Esophagus squamous epithelium (tissue), 5 donors: ENCODE measurements at regions not wholly inside any gene's neighbourhood (a gene's known extent, or its start where the extent isn't known, plus 50 kb on each side); places are given as distances from the start of the nearest gene placed in this dataset.

Experiments
- DNase-seq: peaks from one replicate; lab custom pipeline; 2025; lab: John Stamatoyannopoulos, UW
- H3K27ac ChIP-seq, 4 donors: fragments of 200-600 bp; sonication (generic); one replicate each; pipeline ENCODE4 v1.5.1; 2016 to 2019; ENCODE audit warnings: mild to moderate bottlenecking in 1 of 4
- H3K27me3 ChIP-seq, 4 donors: fragments of 200-600 bp; sonication (generic); 1 replicate in 3 of 4; 2 replicates in 1 of 4; pipeline versions ENCODE4 v1.5.1 to v1.6.0; 2017 to 2021; ENCODE audit warnings: antibody characterized with exemption in 1 of 4
- H3K36me3 ChIP-seq, 3 donors: fragments of 200-600 bp; sonication (generic); one replicate each; pipeline ENCODE4 v1.5.1; 2016 to 2019
- H3K4me1 ChIP-seq, 3 donors: fragments of 200-600 bp; sonication (generic); one replicate each; pipeline ENCODE4 v1.5.1; 2017 to 2019
- H3K4me3 ChIP-seq, 4 donors: fragments of 200-600 bp; sonication (generic); 1 replicate in 3 of 4; 2 replicates in 1 of 4; pipeline ENCODE4 v1.5.1; 2016 to 2019; ENCODE audit warnings: mild to moderate bottlenecking in 2 of 4, moderate library complexity in 1 of 4
- H3K9me3 ChIP-seq, 3 donors: fragments of 200-600 bp; sonication (generic); one replicate each; pipeline ENCODE4 v1.5.1; 2016 to 2019
- POLR2A ChIP-seq, 4 donors: fragments of 450-650 bp; IDR thresholded peaks; one replicate each; pipeline ENCODE4 v1.6.1; 2017; ENCODE audit warnings: antibody characterized with exemption in 4 of 4, mild to moderate bottlenecking in 4 of 4, moderate library complexity in 3 of 4
- WGBS, 2 donors: methylation state at CpG; one replicate each; pipeline ENCODE4 v1.1.5; 2018; 5-methylcytosine and 5-hydroxymethylcytosine counted together
- intact Hi-C: fragments of 100-400 bp; cut with DNase I; formaldehyde crosslinking; loops from one replicate; pipeline ENCODE4 v1.15.0; 2022
- TF ChIP-seq, protein P1 (sequence below), 6 experiments: fragments of 450-650 bp in 4 of 6; fragments of 200-600 bp in 2 of 6; sonication (generic) in 2 of 6; IDR thresholded peaks; one replicate each; pipeline ENCODE4 v1.5.1; 2016 to 2019; ENCODE audit warnings: antibody characterized with exemption in 6 of 6, mild to moderate bottlenecking in 4 of 6, moderate library complexity in 4 of 6
- donor health status: DM: yes; HTN: yes; CAD: no.

DNA sequence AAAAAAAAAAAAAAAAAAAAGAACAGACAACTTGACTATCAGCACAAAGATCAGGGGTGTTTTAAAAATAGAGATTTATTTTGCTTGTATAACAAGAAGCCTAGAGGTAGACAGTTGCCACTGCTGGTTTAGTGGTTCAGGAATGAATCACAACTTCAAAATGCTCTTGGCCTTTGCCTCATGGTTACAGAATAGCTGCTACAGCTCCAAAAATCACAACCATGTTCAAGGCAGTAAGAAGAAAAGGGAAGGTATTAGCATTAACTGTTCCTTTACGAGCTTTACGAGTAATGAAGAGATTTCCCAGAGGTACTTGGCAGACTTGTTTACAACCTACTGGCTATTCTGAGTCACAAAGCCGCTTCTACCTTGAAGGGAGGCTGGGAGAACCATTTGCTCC lies 52.5 kb upstream of the PPM1J start:
- peaks cover 3 to 18% (median 8%) of the 10 kb centered on the region in 3 donors for H3K4me1 ChIP-seq
- H3K27ac ChIP-seq = no peak overlapping the region
- 49 to 81% methylated on average over 3 of the region's 3 CpGs for WGBS, 2 donors
- no peaks in the 10 kb centered on the region for H3K36me3 ChIP-seq
- no peak for DNase-seq
- H3K9me3 ChIP-seq = no peaks in the 10 kb centered on the region
- no peaks in the 10 kb centered on the region for H3K27me3 ChIP-seq
- intact Hi-C loops = no loop called here
- no peak overlapping the region for H3K4me3 ChIP-seq
- no peak for TF ChIP-seq POLR2A (IDR thresholded peaks at IDR 0.05)
- TF ChIP-seq, protein P1, sequence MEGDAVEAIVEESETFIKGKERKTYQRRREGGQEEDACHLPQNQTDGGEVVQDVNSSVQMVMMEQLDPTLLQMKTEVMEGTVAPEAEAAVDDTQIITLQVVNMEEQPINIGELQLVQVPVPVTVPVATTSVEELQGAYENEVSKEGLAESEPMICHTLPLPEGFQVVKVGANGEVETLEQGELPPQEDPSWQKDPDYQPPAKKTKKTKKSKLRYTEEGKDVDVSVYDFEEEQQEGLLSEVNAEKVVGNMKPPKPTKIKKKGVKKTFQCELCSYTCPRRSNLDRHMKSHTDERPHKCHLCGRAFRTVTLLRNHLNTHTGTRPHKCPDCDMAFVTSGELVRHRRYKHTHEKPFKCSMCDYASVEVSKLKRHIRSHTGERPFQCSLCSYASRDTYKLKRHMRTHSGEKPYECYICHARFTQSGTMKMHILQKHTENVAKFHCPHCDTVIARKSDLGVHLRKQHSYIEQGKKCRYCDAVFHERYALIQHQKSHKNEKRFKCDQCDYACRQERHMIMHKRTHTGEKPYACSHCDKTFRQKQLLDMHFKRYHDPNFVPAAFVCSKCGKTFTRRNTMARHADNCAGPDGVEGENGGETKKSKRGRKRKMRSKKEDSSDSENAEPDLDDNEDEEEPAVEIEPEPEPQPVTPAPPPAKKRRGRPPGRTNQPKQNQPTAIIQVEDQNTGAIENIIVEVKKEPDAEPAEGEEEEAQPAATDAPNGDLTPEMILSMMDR (IDR thresholded peaks at IDR 0.05) = no peak
